ENCODE measurements at regions not wholly inside any gene's neighbourhood (a gene's known extent, or its start where the extent isn't known, plus 50 kb on each side); places are given as distances from the start of the nearest gene placed in this dataset.

DNA sequence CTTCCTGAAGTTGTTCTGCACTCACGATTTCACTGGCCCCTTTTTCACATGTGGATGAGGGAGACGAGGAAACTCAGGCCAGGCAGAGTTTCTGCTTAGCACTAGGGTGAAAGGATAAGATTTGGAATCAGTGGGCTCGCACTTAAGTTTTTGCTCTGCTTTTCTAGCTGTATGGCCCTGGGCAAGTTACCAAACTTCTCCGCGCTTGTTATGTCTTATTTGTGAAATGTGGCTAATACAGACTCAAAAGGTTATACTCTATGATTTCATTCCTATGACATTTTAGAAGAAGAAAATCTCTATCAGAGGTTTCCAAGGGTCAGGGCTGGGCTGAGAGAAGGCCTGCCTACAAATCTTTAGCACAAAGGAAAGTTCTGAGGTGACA lies 191.9 kb upstream of the LRIG1 start:
- no peak for DNase-seq

DNA sequence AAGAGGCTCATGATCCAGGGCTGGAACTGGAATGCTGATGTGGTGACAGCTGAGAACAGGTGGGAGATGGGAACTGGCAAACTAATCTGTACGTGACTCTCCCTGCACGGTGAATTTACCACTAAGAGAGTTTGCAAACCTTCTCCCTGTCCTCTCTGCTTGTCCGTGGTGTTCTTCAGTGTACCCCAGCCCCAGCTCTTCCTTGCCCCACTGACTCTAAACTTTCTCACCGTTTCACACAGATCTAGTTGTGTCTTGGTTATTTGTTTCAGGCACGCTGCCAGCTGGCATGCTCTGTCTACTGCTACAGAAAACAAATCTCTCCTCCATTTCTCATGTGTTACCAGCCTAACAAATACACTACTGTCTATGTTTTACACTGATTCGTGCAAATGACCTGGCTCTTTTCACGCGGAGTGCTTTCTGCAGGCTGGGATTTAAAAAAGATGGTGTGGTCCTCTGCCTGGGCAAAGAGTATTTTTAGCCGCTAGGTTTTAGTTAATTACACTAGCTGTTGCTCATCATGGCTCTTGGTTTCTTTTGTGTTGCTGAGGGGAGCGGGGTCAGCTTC lies 192.7 kb upstream of the LRIG1 start:
- no peak for DNase-seq

DNA sequence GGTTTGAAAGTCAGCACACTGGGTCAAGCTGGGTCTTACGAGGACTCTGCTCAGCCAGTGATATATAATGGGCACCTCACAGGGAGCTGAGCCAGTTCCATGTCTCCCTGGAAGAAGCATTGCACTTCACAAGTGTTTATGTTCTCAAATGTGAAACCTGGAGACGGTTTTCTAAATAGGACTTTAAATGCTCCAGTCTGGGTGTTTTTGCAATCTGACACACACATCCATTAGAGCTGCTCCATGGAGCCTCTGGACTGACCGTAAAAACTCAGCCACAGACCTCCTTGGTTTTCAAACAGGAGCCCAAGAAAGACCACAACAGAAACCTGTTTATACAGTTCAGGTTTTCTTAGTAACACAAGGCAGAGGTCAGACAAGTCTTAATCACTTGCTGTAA lies 201.3 kb upstream of the LRIG1 start:
- no peak for DNase-seq

DNA sequence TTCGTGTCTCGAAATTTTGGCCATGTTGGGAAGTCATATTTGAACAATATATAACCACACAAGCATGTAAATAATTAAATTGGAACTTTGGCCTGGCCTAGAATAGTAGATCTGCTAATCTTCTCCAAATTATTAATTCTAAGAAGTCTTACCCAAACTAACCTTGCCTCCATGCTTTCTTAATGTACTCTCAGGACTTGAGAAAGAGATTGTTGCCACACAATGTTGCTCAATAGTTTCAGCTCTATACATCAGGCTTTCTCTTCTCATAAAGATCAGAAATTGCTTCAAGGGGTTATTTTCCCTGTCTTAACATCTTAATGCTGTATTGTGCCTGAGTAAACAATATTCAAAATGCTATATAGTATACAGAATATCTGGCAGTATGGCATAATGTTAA lies 202.7 kb upstream of the LRIG1 start:
- no peak for DNase-seq

DNA sequence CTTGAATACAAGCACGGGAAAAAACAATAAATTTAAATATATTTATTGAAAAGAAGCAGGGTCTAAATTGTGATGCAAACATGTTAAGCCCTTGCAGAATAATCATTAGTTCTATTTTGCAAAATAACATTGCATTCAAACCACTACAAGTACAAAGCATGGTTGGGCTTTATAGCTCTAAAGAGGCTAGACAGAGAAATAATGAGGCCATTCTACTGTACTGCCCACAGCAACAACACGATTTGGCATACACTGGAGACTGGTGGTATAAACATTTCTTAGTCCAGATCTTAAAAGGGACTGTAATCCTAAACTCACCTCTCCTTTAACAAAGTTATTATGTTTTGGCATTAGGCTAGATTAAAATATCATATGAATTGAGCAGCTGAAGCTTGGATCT lies 204.3 kb upstream of the LRIG1 start:
- DNase-seq = no peak

DNA sequence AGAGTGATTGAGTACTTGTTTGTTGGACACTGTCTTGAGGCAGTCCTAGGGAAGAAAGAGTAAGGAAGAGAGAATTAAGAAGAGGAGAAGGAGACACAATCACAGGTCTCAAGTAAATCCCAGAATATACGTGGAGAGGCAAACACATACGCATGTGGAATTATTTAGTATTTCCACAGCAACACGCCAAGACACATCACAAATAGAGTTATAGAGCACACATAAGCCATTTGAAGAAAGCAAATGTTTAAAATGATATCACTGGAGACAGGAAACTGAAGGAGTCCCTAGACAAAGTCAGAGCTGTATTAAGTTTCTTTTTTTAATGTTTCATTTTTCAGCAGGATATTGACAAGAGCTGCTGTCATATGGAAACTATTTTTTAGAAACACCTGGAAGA lies 206.1 kb upstream of the LRIG1 start:
- DNase-seq = no peak

DNA sequence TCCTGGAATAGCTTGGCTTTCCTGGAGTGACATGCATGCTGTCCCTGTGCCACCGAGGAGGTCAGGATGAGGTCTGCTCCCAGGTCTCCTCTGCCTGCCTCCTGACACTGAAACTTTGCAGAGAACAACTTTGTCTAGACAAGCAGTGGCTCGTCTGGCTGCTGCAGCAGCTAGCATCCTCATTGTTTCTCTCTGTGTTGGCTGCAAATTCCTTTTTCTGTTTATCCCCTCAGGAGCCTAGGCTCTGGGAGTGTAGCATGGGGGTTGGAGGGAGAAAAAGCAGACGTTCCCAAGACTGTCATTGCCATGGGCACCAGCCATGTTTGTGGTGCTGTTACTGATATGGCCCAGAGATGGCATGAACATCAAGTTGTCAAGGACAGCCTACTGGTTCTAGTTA lies 208.7 kb upstream of the LRIG1 start:
- DNase-seq = no peak

DNA sequence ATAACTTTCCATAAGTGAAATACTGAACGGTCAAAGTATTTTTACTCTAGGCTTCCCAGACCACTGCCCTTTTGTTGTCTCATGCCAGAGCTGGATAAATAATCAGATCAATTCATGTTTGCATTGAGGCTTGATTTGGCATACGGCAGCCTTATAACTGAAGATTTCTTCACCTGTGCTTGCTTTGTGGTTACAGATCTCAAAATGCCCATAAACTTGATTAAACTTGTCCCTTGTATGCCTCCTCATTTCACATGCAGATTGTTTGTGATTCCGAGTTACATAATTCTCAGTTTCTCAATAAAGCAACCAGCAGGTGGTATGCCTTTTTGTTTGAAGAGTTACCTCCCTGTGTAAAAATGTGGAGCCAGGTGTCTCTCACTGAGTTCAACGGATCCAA lies 211.4 kb upstream of the LRIG1 start:
- DNase-seq = no peak

DNA sequence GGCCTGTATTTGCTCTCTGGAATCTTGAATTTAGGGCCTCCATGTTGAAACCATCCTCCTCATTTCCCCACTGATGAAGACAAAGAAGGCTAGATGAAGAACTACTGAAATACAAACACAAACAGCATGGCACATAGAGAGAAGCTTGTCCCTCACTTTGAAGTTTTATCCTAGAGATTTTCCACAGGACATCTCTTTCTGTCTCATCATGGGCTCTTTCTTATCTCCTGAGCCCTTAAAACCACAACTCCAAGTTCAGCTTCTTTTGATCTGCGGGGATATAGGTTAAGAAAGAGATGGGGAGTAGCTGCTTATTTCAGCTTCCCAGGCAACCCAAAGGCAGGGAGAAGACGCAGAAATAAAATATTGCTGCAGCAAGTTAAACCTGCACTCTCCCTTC lies 213.1 kb upstream of the LRIG1 start:
- no peak for DNase-seq

DNA sequence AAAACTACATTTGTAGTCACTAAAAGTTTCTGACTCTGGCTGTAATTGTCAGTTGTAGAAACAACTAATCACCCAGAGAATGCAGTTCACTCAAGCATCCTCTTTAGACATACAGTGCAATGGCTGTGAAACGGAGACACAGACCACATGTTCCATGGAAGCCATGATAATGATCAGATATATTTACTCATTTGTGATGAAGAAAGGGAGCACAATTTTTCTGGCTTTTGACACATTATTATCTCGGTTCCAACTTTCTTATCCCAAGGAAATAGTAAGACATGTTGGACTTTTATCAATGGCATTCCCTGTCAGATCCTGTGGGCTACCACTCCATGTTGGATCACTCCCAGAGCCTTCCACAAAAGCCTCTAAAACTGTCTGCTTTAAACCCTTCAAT lies 215.0 kb upstream of the LRIG1 start:
- DNase-seq = no peak

DNA sequence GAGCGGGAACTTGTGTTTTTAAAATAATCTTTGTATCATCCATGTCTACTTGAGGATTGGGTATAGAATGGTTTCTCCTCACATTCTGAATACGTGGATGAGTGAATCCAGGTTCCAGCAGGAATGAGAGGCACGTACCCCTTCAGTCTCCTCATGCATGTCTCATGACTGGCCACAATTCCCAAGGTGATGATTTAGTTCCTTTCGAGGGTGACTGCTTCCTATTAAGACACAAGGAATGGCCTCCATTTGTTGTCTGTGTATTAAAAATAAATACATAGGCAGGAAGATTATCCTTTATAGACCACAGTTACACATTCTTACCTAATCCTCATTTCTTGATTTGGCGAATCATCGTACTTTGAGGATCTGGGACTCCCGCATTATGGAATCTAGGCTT lies 217.0 kb upstream of the LRIG1 start:
- no peak for DNase-seq

DNA sequence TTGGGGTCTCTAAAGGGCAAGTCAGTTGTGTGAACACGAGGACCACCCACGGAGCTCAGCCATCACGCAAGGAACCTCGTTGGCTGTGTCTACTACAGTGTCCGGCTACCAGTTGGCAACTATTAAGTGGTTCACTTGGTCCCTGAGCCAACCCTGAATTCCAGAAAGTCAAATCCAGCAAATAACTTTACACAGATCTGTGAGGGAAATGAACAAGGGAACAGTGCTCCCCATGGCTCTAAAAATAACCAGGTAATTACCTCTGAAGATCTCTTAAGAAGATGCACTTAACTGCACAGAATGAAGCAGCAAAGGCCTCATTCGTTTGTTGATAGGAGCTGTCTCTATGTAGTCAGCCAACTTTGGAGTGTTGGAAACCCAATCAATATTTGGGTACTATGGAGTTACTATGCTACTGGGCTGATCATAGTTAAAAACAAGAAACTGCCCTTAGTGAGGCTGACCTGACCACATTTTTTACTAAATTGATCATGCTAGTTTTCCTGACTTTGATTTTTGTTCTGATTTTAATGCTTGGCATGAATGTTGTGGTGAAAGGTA lies 219.1 kb upstream of the LRIG1 start:
- DNase-seq = no peak

DNA sequence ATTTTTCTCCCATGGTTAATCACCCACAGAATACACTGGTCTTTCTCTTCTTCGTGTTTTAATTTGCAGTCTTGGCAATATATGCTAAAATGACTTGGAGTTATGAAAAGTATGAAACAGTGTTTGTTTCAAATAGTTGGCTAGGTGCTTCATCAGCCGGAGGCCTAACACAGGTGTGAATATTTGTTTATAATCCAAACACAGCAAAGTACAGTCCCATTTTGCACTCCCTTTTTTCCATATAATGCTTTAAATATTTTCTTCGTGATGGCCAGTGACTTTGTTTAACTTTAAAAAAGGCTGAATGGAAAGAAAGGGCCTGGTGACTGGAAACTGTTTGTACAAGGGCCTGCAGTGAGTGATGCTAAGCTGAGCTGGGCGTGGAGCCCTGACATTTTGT lies 219.7 kb upstream of the LRIG1 start:
- no peak for DNase-seq

DNA sequence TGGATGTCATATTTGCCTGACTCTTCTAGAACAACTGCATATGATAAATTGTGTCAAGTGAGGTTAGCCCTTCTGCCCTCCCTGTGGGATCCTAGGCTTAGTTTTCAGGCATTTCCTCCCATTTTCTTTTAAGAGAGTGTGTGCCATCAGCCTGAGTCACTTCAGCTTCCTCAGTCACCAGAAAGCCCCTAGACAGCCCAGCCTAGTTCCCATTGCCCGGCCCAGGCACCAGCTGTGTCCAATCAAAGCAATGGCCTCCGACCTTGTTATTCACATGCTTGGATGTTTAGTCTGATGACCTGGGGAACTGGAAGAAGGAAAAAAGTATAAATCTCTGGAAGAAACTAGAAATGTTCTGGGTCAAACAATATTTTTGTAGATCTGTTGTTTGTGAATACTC lies 221.9 kb upstream of the LRIG1 start:
- DNase-seq = no peak

DNA sequence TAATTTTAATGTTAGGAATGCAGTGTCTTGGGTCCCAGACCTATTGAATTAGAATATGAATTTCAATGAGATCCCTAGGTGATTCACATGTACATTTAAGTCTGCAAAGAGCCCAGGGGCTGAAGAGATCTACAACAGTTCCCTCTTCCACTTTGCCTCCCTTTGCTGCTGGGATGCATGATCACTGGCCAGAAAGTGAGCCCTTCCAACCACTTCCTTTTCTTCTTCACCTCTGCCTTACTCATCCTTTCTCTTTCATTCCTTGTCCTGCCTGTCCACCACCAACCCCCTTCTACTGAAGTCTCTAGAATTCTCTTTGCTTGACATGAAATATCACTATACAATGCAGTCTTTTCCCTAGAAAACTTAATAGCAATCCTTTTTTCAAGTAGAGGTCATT lies 222.4 kb upstream of the LRIG1 start:
- no peak for DNase-seq

DNA sequence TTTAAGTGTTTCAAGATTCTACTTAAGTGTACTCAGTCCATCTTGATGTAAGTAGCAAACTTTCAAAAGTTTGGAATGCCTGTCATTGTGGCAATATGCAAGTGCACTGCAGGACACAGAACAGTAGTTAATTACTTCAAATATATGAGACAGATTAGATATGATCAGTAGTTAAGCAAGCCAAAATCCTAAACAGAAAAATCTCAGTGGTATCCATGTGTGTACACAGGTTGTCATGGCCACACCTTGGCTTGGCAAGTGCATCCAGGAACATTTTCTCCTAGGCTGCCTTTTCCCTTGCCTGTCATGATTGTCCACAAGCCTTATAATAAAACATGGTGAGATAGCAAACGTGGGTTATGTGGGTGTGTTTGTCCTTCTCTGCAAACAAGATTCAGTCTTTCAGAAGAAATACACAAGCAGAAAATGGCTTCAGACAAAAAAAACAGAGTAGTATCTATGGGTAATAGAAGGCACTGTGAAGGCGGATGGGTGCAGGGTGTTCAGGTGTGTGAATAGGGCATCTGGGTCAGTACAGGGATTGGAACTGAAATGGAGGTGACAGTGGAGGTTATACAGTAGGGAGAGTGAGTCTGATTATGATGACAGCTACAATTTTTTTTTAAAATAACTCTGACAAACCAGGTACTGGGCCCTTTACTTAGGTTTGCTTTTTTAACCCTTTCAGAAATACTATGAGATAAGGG lies 229.0 kb upstream of the LRIG1 start:
- no peak for DNase-seq

DNA sequence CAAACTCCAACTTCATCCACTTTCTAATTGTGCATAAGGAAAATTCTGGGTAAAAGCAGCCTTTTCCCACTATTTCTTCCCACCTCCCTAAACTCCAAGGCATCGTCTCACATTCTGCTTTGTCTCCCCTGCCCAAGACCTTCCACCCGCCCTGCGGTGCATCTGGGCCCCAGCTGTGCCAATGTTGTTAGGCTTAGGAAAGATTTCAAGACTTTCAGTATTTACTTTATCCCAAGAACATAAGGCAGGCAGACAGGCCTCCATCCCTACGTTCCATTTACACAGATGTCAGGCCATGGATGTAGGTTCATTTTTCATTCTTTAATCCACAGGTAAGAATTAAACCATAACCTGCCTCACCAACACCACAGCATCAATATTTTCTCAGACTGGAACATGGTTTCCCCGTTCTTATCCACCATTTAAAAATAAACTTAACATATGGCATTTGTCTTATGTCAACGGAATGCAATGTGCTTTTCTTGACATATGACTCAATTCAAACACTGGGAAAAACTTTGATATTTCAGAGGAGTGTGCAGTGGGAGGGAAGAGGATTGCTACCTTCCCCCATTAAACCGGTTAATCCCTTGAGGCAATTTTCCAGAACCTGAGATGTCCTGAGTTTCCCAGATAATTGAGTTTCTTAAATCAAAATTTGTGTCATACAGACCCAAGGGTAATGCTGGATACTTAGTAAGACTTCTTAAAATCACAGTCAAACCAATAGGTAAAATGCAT lies 238.0 kb upstream of the LRIG1 start:
- DNase-seq = no peak

DNA sequence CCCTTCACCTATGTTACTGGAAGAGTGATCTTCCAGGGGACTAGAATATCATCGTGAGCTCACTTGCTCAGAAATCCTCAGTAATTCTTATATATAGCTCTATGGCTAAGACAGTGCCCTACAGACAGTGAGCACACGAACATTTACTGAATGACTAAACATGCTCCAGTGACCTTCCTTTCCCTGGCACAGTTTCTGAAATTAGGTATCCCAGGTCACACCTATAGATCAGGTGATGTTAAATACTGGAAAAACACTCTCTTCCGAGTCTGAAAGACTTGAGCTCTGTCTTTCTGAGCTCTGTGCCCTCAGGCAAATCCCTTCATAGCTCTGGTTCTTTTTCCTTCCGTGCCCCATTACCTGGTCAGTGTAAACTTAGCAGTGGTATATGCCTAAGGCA lies 239.4 kb upstream of the LRIG1 start:
- DNase-seq = no peak

DNA sequence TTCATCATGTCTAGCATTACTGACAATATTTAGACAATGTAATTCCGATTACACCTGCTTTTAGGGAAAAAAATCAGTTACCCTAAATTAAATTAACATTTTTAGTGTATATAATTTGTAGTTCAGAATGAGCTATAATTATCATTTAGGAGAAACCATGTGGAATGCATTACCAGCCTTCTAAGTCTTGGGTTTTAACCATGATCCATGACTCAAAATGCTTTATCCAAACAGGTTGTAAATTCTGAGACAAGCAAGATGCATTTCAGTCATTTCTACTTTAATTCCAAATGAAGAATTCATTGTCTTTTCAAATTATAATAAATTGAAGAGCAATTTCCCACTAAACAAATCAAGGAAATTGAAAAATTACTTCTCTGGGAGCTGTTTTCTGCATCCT lies 243.7 kb upstream of the LRIG1 start:
- DNase-seq = no peak

DNA sequence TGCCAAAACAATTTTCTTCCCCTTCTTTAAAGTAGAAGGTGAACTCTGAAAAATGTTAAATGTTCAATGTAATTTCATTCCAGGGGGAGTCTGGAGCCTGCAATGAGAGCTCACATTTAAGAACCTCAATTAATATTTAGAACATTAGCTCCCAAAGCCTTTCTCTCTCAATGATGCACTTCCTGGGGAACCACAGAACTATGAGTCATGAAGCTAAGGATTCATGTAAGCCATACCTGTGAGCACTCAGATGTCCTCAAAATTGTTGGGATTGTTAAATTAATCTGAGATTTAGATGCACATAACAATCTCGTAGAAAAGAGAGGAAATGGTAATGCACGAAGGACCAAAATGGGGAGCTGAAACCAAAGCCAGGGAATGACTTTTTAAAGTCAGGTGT lies 244.2 kb upstream of the LRIG1 start:
- no peak for DNase-seq

DNA sequence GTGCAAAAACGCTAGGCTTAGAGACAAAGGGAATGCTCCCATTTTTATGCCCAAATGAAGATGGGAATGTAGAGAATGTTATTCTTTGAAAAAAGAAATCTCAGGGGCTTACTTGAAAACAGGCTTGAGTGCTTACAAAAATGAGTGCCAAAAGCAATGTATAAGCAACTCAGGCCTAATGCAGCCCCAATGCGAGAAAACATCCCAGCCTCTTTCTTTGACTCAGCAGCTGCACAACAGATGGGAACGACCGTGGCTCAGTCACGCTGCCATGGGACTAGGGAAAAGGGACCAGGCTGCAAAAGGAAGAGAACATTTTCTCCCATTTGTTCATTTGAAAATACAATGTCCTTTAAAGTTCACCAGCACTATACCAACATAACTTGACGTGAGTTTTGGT lies 246.4 kb upstream of the LRIG1 start:
- no peak for DNase-seq

DNA sequence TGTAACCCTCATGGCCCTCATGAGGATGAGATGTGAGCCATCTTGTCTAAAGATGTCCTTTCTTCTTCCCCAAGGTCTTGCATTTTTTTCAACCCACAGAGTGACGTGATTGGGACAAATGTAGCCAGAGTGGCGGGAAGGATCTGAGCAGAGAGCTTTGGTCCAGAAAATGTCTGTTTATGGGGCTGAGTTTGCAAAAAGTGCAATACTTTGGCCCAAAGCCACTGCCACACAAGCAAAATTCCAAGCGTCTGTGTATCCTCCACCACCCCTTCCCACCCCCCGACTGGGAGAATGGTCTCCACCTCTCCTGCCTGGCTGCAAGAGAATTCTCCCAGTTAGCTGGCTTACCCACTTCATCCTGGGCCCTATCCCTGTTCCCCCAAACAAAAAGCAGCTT lies 246.9 kb upstream of the LRIG1 start:
- DNase-seq = no peak

DNA sequence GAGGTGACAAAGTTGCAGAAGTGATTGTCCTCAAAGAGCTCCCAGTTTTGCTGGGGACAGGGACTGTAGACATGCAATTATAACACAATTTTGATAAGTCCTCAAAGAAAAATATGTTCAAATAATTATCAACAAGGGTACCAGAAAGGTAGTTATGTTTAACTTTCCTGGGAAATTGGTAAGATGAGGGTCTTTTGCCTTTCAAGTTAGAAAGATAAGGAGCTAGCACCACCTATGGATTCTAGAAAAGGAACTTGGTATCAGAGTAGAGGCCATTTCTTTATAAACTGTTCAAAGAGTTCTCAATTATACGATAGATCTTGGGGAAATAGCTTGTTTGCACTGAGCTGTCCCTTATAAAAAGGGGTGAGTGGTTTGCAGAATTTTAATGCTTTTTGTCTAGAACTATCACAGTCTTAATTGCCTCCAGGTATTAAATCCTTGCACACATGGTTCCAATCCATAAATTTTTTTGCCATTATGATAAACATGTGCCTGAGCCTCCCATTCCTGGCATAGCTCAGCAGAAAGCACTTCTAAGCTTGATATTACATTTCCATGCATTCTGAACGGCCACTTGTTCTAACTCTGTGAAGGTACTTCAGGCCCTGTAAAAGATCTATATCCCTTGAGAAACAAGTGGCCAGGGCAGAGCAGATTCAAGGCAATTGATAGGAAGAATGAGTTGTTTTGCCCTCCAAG lies 247.5 kb upstream of the LRIG1 start:
- no peak for DNase-seq

DNA sequence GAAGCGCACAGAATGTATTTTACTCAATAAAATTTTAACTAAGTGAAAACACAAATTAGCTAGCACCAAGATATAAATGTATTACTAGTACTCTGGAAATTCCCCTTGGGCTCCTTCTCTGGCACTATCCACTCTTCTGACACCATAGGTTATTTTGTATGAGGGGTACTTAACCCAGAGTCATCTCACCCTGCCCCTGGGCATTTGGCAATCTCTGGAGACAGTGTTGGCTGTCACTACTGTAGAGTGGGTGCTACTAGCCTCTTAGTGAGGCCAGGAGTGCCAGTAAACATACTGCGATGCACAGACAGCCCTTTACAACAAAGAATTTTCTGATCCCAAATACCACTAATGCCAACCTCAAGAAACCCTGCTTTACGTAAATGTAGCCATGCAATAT lies 246.3 kb upstream of the KBTBD8 start:
- no peak for DNase-seq
